Esophagus muscularis mucosa (tissue), 4 donors: ENCODE measurements at regions not wholly inside any gene's neighbourhood (a gene's known extent, or its start where the extent isn't known, plus 50 kb on each side); places are given as distances from the start of the nearest gene placed in this dataset.

Experiments used
- EP300 ChIP-seq: sonication (generic); formaldehyde crosslinking; IDR thresholded peaks from one replicate; pipeline ENCODE4 v1.6.1; 2017; ENCODE audit warnings: antibody characterized with exemption
- POLR2A ChIP-seq: fragments of 450-650 bp; IDR thresholded peaks from one replicate; pipeline ENCODE4 v1.6.1; 2017; ENCODE audit warnings: antibody characterized with exemption, moderate library complexity, mild to moderate bottlenecking, low read depth
- POLR2AphosphoS5 ChIP-seq, 2 donors: sonication (generic); formaldehyde crosslinking; IDR thresholded peaks; one replicate each; pipeline ENCODE4 v1.6.1; 2017; ENCODE audit warnings: antibody characterized with exemption in 2 of 2
- TF ChIP-seq, protein P1 (sequence below), 3 experiments: fragments of 200-600 bp in 2 of 3; fragments of 450-650 bp in 1 of 3; sonication (generic) in 2 of 3; IDR thresholded peaks; one replicate each; pipeline ENCODE4 v1.5.1; 2017 to 2019; ENCODE audit warnings: antibody characterized with exemption in 3 of 3, mild to moderate bottlenecking in 2 of 3, moderate library complexity in 1 of 3

DNA sequence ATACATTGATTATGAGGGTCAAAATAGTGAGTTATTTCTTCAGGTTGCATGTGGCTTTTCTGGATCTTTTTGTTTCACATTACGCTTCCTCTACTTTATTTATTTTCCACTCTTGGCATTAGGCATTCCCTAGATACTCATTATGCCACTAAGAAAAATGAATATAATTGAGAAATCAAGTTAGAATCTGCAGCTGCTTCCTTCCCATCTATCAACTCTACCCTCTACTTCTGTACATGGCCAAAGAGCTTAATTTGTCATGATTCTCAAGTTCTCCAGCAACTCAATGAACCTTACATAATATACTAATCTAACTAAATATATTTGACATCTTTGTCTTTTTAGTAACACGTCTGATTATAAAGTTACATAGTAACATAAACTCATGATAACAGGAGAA, 598.1 kb upstream of the LRRTM4 start:
- TF ChIP-seq, protein P1, sequence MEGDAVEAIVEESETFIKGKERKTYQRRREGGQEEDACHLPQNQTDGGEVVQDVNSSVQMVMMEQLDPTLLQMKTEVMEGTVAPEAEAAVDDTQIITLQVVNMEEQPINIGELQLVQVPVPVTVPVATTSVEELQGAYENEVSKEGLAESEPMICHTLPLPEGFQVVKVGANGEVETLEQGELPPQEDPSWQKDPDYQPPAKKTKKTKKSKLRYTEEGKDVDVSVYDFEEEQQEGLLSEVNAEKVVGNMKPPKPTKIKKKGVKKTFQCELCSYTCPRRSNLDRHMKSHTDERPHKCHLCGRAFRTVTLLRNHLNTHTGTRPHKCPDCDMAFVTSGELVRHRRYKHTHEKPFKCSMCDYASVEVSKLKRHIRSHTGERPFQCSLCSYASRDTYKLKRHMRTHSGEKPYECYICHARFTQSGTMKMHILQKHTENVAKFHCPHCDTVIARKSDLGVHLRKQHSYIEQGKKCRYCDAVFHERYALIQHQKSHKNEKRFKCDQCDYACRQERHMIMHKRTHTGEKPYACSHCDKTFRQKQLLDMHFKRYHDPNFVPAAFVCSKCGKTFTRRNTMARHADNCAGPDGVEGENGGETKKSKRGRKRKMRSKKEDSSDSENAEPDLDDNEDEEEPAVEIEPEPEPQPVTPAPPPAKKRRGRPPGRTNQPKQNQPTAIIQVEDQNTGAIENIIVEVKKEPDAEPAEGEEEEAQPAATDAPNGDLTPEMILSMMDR (IDR thresholded peaks at IDR 0.05), result no peak
- TF ChIP-seq POLR2AphosphoS5 (IDR thresholded peaks at IDR 0.05) (no peak), POLR2A (no peak), EP300 (no peak)
